MM.1S (cell line): ENCODE measurements at regions not wholly inside any gene's neighbourhood (a gene's known extent, or its start where the extent isn't known, plus 50 kb on each side); places are given as distances from the start of the nearest gene placed in this dataset.
"Not testable (repeated sequence)": the region's sequence is repeated elsewhere in the genome, so short reads cannot be mapped to it uniquely, and the experiment has no call there.

Source experiments
- DNase-seq: peaks from one replicate; pipeline ENCODE4 v3.0.0-alpha.2; 2015
- H2AFZ ChIP-seq: fragments of 300-600 bp; sonication (generic); 2 replicates; pipeline ENCODE4 v1.6.0; 2016; ENCODE audit warnings: antibody characterized with exemption, low read length
- H3F3A ChIP-seq: fragments of 300-600 bp; sonication (generic); 2 replicates; pipeline ENCODE4 v1.6.1; 2016; ENCODE audit warnings: mild to moderate bottlenecking, antibody characterized with exemption, low read length, moderate library complexity, mixed read lengths; ENCODE audit not compliant: insufficient read depth
- H3K27ac ChIP-seq: fragments of 300-600 bp; sonication (generic); 2 replicates; pipeline ENCODE4 v1.5.1; 2016; ENCODE audit warnings: mild to moderate bottlenecking, low read length
- H3K27me3 ChIP-seq: fragments of 300-600 bp; sonication (generic); replicated peaks from 2 replicates; pipeline ENCODE4 v1.6.0; 2016; ENCODE audit warnings: low read length; ENCODE audit not compliant: insufficient read depth
- H3K36me3 ChIP-seq: fragments of 300-600 bp; sonication (generic); replicated peaks from 2 replicates; pipeline ENCODE4 v1.6.1; 2016; ENCODE audit warnings: mild to moderate bottlenecking, low read length, mixed read lengths; ENCODE audit not compliant: insufficient read depth
- H3K4me1 ChIP-seq: fragments of 300-600 bp; sonication (generic); 2 replicates; pipeline ENCODE4 v1.6.1; 2016; ENCODE audit warnings: low read length, mixed read lengths
- H3K4me2 ChIP-seq: fragments of 300-600 bp; sonication (generic); 2 replicates; pipeline ENCODE4 v1.6.0; 2016; ENCODE audit warnings: low read depth, low read length
- H3K4me3 ChIP-seq: fragments of 300-600 bp; sonication (generic); 2 replicates; pipeline ENCODE4 v1.5.1; 2016; ENCODE audit warnings: low read length, mixed read lengths
- H3K79me2 ChIP-seq: fragments of 300-600 bp; sonication (generic); 2 replicates; pipeline ENCODE4 v1.6.1; 2016; ENCODE audit warnings: mixed run types, low read length, mixed read lengths
- H3K9ac ChIP-seq: fragments of 300-600 bp; sonication (generic); 2 replicates; pipeline ENCODE4 v1.6.1; 2016; ENCODE audit warnings: low read length, mixed read lengths
- H3K9me2 ChIP-seq: fragments of 300-600 bp; sonication (generic); replicated peaks from 2 replicates; pipeline ENCODE4 v1.6.1; 2016; ENCODE audit warnings: mild to moderate bottlenecking, low read length, mixed read lengths; ENCODE audit not compliant: insufficient read depth
- H3K9me3 ChIP-seq: fragments of 300-600 bp; sonication (generic); replicated peaks from 2 replicates; pipeline ENCODE4 v1.6.1; 2016; ENCODE audit warnings: mild to moderate bottlenecking, low read length, mixed read lengths; ENCODE audit not compliant: insufficient read depth
- H4K20me1 ChIP-seq: fragments of 300-600 bp; sonication (generic); 2 replicates; pipeline ENCODE4 v1.6.1; 2016; ENCODE audit warnings: mild to moderate bottlenecking, low read length, moderate library complexity, mixed read lengths; ENCODE audit not compliant: insufficient read depth
- CTCF ChIP-seq: fragments of 300-600 bp; sonication (generic); IDR thresholded peaks from 2 replicates; pipeline ENCODE4 v1.5.1; 2016; ENCODE audit warnings: antibody characterized with exemption, low read length, mixed read lengths
- EZH2 ChIP-seq: fragments of 300-600 bp; sonication (generic); optimal IDR thresholded peaks from 2 replicates; pipeline ENCODE3; 2017; ENCODE audit warnings: low read depth, mild to moderate bottlenecking, antibody characterized with exemption, low read length, mixed read lengths
- EZH2phosphoT487 ChIP-seq: fragments of 300-600 bp; sonication (generic); IDR thresholded peaks from 2 replicates; pipeline ENCODE4 v1.6.1; 2018; ENCODE audit warnings: antibody characterized with exemption, low read length

GRCh38 chr2:77578354-77578753, 56.2 kb upstream of the LRRTM4 start:
- Histone ChIP-seq H2AFZ (no peak overlapping the region), H3K27me3 (no peaks in the 10 kb centered on the region), H3K9me3 (no peaks in the 10 kb centered on the region), H3K36me3 (no peaks in the 10 kb centered on the region), H3K4me2 (no peak overlapping the region), H3K4me1 (no peaks in the 10 kb centered on the region), H4K20me1 (no peaks in the 10 kb centered on the region), H3F3A (no peaks in the 10 kb centered on the region), H3K9me2 (no peaks in the 10 kb centered on the region), H3K27ac (no peak overlapping the region), H3K79me2 (no peaks in the 10 kb centered on the region), H3K4me3 (no peak overlapping the region), H3K9ac (no peak overlapping the region)
- no peak for TF ChIP-seq EZH2
- TF ChIP-seq EZH2phosphoT487, result no peak
- no peak for TF ChIP-seq CTCF
- DNase-seq, result no peak

- H3K9me2 ChIP-seq, result no peaks in the 10 kb centered on the region
- H2AFZ ChIP-seq, result no peak overlapping the region
- TF ChIP-seq EZH2phosphoT487 (no peak), EZH2 (no peak)
- H3K79me2 ChIP-seq, result no peaks in the 10 kb centered on the region
- H3K27me3 ChIP-seq, result no peaks in the 10 kb centered on the region
- no peak overlapping the region for H3K9ac ChIP-seq
- no peaks in the 10 kb centered on the region for H3K9me3 ChIP-seq
- H3F3A ChIP-seq, result no peaks in the 10 kb centered on the region
- no peaks in the 10 kb centered on the region for H3K36me3 ChIP-seq
- no peak overlapping the region for H3K4me2 ChIP-seq
- no peaks in the 10 kb centered on the region for H3K4me1 ChIP-seq
- no peaks in the 10 kb centered on the region for H4K20me1 ChIP-seq
- no peak for DNase-seq
- no peak overlapping the region for H3K27ac ChIP-seq
- H3K4me3 ChIP-seq, result no peak overlapping the region
Observed at GRCh38 chr2:77579076-77579769, 57.0 kb upstream of the LRRTM4 start.

GRCh38 chr2:77588438-77588837, 66.3 kb upstream of the LRRTM4 start:
- H3K4me3 ChIP-seq, result no peak overlapping the region
- no peaks in the 10 kb centered on the region for H3K4me1 ChIP-seq
- H3K9me2 ChIP-seq, result no peaks in the 10 kb centered on the region
- DNase-seq, result no peak
- H4K20me1 ChIP-seq, result no peaks in the 10 kb centered on the region
- H2AFZ ChIP-seq, result no peak overlapping the region
- H3K27me3 ChIP-seq, result no peaks in the 10 kb centered on the region
- TF ChIP-seq CTCF, result no peak
- no peaks in the 10 kb centered on the region for H3K36me3 ChIP-seq
- H3K27ac ChIP-seq, result no peak overlapping the region
- H3K4me2 ChIP-seq, result no peak overlapping the region
- no peak overlapping the region for H3K9ac ChIP-seq
- no peaks in the 10 kb centered on the region for H3K79me2 ChIP-seq
- no peaks in the 10 kb centered on the region for H3K9me3 ChIP-seq
- no peaks in the 10 kb centered on the region for H3F3A ChIP-seq

GRCh38 chr2:77590298-77590917, 68.2 kb upstream of the LRRTM4 start:
- no peaks in the 10 kb centered on the region for H3K36me3 ChIP-seq
- H3K27me3 ChIP-seq, result no peaks in the 10 kb centered on the region
- TF ChIP-seq EZH2phosphoT487 (no peak), EZH2 (no peak), CTCF (no peak)
- DNase-seq, result no peak
- no peak overlapping the region for H2AFZ ChIP-seq
- H3K27ac ChIP-seq, result no peak overlapping the region
- no peak overlapping the region for H3K9ac ChIP-seq
- no peaks in the 10 kb centered on the region for H3K79me2 ChIP-seq
- no peaks in the 10 kb centered on the region for H3K9me2 ChIP-seq
- H3K9me3 ChIP-seq, result no peaks in the 10 kb centered on the region
- H4K20me1 ChIP-seq, result no peaks in the 10 kb centered on the region
- no peaks in the 10 kb centered on the region for H3K4me1 ChIP-seq
- no peak overlapping the region for H3K4me2 ChIP-seq
- H3K4me3 ChIP-seq, result no peak overlapping the region
- no peaks in the 10 kb centered on the region for H3F3A ChIP-seq

GRCh38 chr2:77592955-77593354, 70.8 kb upstream of the LRRTM4 start:
- H3K36me3 ChIP-seq, H3K27me3 ChIP-seq, H3K4me3 ChIP-seq, H3K79me2 ChIP-seq, H3K4me2 ChIP-seq, H3F3A ChIP-seq, H3K9ac ChIP-seq, DNase-seq, H3K27ac ChIP-seq, H2AFZ ChIP-seq, H3K9me3 ChIP-seq, H4K20me1 ChIP-seq, H3K4me1 ChIP-seq, H3K9me2 ChIP-seq: not testable (repeated sequence)
